Tibial nerve (tissue), 4 donors: ENCODE measurements at regions not wholly inside any gene's neighbourhood (a gene's known extent, or its start where the extent isn't known, plus 50 kb on each side); places are given as distances from the start of the nearest gene placed in this dataset.

Experiments
- DNase-seq, 2 donors: peaks; one replicate each; pipeline ENCODE4 v3.0.0-alpha.2; 2019; ENCODE audit warnings: low spot score in 2 of 2
- H3K27ac ChIP-seq, 4 donors: fragments of 200-600 bp; sonication (generic) in 3 of 4; one replicate each; pipeline ENCODE4 v1.5.1; 2017 to 2019; ENCODE audit warnings: mild to moderate bottlenecking in 1 of 4
- H3K27me3 ChIP-seq, 2 donors: fragments of 200-600 bp; sonication (generic) in 1 of 2; one replicate each; pipeline versions ENCODE4 v1.5.1 to v1.6.0; 2017 to 2019
- H3K36me3 ChIP-seq, 3 donors: fragments of 200-600 bp; sonication (generic); one replicate each; pipeline ENCODE4 v1.5.1; 2018 to 2019
- H3K4me1 ChIP-seq, 4 donors: fragments of 200-600 bp; sonication (generic) in 3 of 4; one replicate each; pipeline ENCODE4 v1.5.1; 2017 to 2019
- H3K4me3 ChIP-seq, 4 donors: fragments of 200-600 bp; sonication (generic) in 3 of 4; one replicate each; pipeline ENCODE4 v1.5.1; 2017 to 2019; ENCODE audit warnings: mild to moderate bottlenecking in 1 of 4, moderate library complexity in 1 of 4
- H3K9me3 ChIP-seq, 4 donors: fragments of 200-600 bp; sonication (generic) in 3 of 4; one replicate each; pipeline ENCODE4 v1.5.1; 2017 to 2019
- EP300 ChIP-seq, 2 donors: sonication (generic); formaldehyde crosslinking; IDR thresholded peaks; one replicate each; pipeline ENCODE4 v1.6.1; 2017; ENCODE audit warnings: antibody characterized with exemption in 2 of 2, mild to moderate bottlenecking in 1 of 2
- POLR2A ChIP-seq, 2 donors: fragments of 450-650 bp; IDR thresholded peaks; one replicate each; pipeline ENCODE4 v1.6.1; 2017; ENCODE audit warnings: antibody characterized with exemption in 2 of 2, mild to moderate bottlenecking in 2 of 2, moderate library complexity in 2 of 2
- WGBS, 2 donors: methylation state at CpG; one replicate each; pipeline ENCODE4 v1.1.5; 2018; 5-methylcytosine and 5-hydroxymethylcytosine counted together
- TF ChIP-seq, protein P1 (sequence below), 5 experiments: fragments of 200-600 bp in 3 of 5; fragments of 450-650 bp in 2 of 5; sonication (generic) in 3 of 5; IDR thresholded peaks; one replicate each; pipeline ENCODE4 v1.5.1; 2016 to 2019; ENCODE audit warnings: antibody characterized with exemption in 5 of 5, mild to moderate bottlenecking in 3 of 5, moderate library complexity in 2 of 5

- Histone ChIP-seq H3K9me3 (peaks cover 0 to 9% (median 0%) of the 10 kb centered on the region in 4 donors), H3K27me3 (no peaks in the 10 kb centered on the region), H3K4me3 (no peak overlapping the region), H3K4me1 (no peaks in the 10 kb centered on the region), H3K36me3 (no peaks in the 10 kb centered on the region), H3K27ac (no peak overlapping the region)
- no peak for DNase-seq
- 74 to 87% methylated on average over 5 of the region's 5 CpGs for WGBS, 2 donors
- no peak for TF ChIP-seq POLR2A (IDR thresholded peaks at IDR 0.05)
- TF ChIP-seq, protein P1, sequence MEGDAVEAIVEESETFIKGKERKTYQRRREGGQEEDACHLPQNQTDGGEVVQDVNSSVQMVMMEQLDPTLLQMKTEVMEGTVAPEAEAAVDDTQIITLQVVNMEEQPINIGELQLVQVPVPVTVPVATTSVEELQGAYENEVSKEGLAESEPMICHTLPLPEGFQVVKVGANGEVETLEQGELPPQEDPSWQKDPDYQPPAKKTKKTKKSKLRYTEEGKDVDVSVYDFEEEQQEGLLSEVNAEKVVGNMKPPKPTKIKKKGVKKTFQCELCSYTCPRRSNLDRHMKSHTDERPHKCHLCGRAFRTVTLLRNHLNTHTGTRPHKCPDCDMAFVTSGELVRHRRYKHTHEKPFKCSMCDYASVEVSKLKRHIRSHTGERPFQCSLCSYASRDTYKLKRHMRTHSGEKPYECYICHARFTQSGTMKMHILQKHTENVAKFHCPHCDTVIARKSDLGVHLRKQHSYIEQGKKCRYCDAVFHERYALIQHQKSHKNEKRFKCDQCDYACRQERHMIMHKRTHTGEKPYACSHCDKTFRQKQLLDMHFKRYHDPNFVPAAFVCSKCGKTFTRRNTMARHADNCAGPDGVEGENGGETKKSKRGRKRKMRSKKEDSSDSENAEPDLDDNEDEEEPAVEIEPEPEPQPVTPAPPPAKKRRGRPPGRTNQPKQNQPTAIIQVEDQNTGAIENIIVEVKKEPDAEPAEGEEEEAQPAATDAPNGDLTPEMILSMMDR (IDR thresholded peaks at IDR 0.05) = no peak
- no peak for TF ChIP-seq EP300 (IDR thresholded peaks at IDR 0.05)
These were observed 55.8 kb upstream of the SLC7A14 start for GRCh38 chr3:170641510-170642236.

GRCh38 chr3:170640737-170641171 is 54.9 kb upstream of the SLC7A14 start:
- Histone ChIP-seq H3K36me3 (no peaks in the 10 kb centered on the region), H3K27me3 (no peaks in the 10 kb centered on the region), H3K27ac (no peak overlapping the region), H3K4me1 (no peaks in the 10 kb centered on the region), H3K4me3 (no peak overlapping the region), H3K9me3 (peaks cover 0 to 4% (median 0%) of the 10 kb centered on the region in 4 donors)
- TF ChIP-seq, protein P1 (IDR thresholded peaks at IDR 0.05) = no peak
- TF ChIP-seq EP300 (IDR thresholded peaks at IDR 0.05) = no peak
- TF ChIP-seq POLR2A (IDR thresholded peaks at IDR 0.05) = no peak
- WGBS, 2 donors = 75 to 93% methylated on average over 1 of the region's 1 CpG
- DNase-seq = no peak

DNA sequence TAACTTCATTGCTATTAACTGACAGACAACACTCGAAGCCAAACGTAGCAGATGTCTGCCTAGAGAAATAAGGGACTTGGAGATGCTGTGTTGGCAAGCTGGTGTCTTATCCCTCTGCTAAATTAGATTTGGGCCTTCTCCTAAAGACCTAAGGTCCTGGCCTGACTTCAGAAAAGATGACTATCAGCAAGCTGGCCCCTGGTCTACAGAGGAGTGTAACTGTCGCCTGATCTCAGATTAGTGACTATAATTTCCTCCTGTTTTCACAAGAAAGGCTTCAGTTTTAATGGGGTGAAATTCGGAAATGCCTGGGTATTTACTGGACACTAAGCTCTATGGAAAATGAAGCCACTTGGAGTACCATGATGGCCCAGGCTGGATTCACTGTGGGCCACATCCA is 53.1 kb upstream of the SLC7A14 start:
- no peaks in the 10 kb centered on the region for H3K36me3 ChIP-seq
- no peak overlapping the region for H3K27ac ChIP-seq
- no peak overlapping the region for H3K4me3 ChIP-seq
- TF ChIP-seq EP300 (IDR thresholded peaks at IDR 0.05) = no peak
- TF ChIP-seq POLR2A (IDR thresholded peaks at IDR 0.05) = no peak
- TF ChIP-seq, protein P1 (IDR thresholded peaks at IDR 0.05) = no peak
- no peak for DNase-seq
- WGBS, 2 donors = 56 to 81% methylated on average over 4 of the region's 4 CpGs
- no peaks in the 10 kb centered on the region for H3K9me3 ChIP-seq
- no peaks in the 10 kb centered on the region for H3K27me3 ChIP-seq
- H3K4me1 ChIP-seq = no peaks in the 10 kb centered on the region

- H3K36me3 ChIP-seq = no peaks in the 10 kb centered on the region
- no peak overlapping the region for H3K27ac ChIP-seq
- H3K27me3 ChIP-seq = no peaks in the 10 kb centered on the region
- 88 to 89% methylated on average over 3 of the region's 3 CpGs for WGBS, 2 donors
- H3K4me1 ChIP-seq = no peaks in the 10 kb centered on the region
- no peak for DNase-seq
- H3K9me3 ChIP-seq = no peaks in the 10 kb centered on the region
- H3K4me3 ChIP-seq = no peak overlapping the region
- TF ChIP-seq EP300 (IDR thresholded peaks at IDR 0.05) (no peak), POLR2A (IDR thresholded peaks at IDR 0.05) (no peak)
- TF ChIP-seq, protein P1 (IDR thresholded peaks at IDR 0.05) = no peak
These were observed 51.4 kb upstream of the SLC7A14 start for GRCh38 chr3:170637306-170637705.

DNA sequence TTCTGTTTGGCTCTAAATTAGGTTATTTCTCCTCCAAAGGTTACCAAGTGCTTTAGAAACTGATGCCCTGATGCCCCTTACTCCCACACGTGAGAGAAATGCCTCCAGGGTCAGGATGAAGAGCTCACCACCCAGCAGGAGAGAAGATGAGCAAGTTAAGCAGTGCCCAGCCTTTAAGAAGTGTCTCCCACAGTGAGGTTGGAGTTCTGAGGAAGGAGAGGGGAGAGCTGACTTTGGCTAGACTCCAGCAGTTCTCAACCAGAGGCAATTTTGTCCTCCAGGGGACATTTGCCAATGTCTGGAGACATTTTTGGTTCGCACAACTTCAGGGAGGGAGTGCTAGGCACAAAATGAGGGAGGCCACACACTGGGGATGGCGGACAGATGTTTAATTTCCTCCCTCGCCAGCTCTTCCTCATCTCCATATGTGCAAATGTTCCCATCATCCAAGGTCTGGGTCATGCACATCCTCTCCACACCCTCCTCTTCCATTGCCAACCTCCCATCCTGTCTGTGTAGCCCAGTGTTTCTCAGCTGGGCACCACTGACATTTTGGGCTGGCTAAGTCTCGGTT is 50.6 kb upstream of the SLC7A14 start:
- no peak for DNase-seq
- no peaks in the 10 kb centered on the region for H3K27me3 ChIP-seq
- no peaks in the 10 kb centered on the region for H3K36me3 ChIP-seq
- no peak for TF ChIP-seq POLR2A (IDR thresholded peaks at IDR 0.05)
- TF ChIP-seq, protein P1 (IDR thresholded peaks at IDR 0.05) = no peak
- no peak for TF ChIP-seq EP300 (IDR thresholded peaks at IDR 0.05)
- no peak overlapping the region for H3K27ac ChIP-seq
- 69 to 71% methylated on average over 5 of the region's 5 CpGs for WGBS, 2 donors
- no peak overlapping the region for H3K4me3 ChIP-seq
- no peaks in the 10 kb centered on the region for H3K9me3 ChIP-seq
- H3K4me1 ChIP-seq = no peaks in the 10 kb centered on the region
